ENCODE measurements at regions not wholly inside any gene's neighbourhood (a gene's known extent, or its start where the extent isn't known, plus 50 kb on each side); places are given as distances from the start of the nearest gene placed in this dataset.
"Not testable (repeated sequence)": the region's sequence is repeated elsewhere in the genome, so short reads cannot be mapped to it uniquely, and the experiment has no call there.

DNA sequence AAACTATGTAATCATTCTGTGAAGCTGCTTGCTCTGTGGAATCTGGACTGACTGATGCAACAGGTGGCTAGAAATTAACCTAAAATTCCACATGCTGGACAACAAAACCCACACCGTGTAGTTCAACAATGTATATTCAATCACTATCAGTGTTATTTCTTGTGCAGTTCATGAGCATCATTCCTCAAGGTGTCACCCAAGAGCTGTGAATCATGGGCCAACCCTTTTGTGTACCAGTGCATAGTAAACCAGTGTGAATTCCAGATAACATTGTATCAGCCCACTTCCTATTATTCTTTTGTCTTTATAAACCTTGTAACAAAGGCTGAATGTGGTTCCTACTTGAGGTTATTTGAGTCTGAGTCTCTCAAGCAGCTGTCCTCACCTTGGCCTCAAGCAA, 905.2 kb upstream of the ZNF722 start:
- DNase-seq (ENCODE audit: insufficient read length, low spot score) (no peak), FAIRE-seq (no peak)

DNA sequence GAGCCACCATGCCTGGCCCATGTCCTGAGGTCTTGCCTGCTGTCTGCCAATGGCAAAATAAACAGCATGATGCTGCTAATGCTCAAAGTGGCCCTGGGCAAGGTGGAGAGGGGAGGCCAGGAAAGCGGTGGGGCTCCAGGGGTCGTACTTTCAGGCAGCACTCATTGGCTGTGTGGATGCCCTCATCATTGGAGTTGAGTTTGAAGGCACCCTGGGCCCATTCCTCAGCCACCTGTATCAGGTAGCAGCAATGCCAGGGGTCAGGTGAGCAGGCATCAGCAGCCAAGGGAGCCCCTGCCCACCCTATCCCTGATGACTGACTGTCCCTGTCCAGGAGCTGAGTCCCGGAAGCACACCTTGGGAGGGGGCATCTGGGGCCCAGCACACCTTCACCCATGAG, 902.5 kb upstream of the ZNF722 start:
- FAIRE-seq (no peak), DNase-seq (ENCODE audit: insufficient read length, low spot score) (no peak)

GRCh38 chr7:63104666-63105065, 894.0 kb upstream of the ZNF722 start:
- no peak for DNase-seq (ENCODE audit: insufficient read length, low spot score)
- FAIRE-seq: no peak

DNA sequence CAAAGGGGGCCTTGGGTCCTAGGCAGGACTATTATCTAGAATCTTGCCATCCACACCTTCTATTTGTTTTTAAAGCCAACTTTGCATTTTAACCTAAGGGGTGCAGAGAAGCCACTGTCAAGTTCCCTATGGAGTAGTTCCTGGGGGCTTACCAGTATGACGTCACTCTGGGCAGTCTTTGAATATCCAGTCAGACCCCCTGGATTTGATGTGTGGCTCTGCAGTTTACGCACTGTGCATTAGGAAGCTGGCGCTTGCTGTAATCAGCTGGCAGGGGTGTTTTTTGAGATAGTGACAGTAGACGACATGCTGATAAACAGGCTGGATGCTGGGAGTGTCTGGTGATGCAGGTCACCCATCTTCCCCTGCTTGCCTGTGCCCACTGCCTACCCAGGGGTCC, 892.7 kb upstream of the ZNF722 start:
- DNase-seq (ENCODE audit: insufficient read length, low spot score): no peak
- no peak for FAIRE-seq

- FAIRE-seq (no peak), DNase-seq (ENCODE audit: insufficient read length, low spot score) (no peak)
Observed at GRCh38 chr7:63106506-63107388, 891.9 kb upstream of the ZNF722 start.

DNA sequence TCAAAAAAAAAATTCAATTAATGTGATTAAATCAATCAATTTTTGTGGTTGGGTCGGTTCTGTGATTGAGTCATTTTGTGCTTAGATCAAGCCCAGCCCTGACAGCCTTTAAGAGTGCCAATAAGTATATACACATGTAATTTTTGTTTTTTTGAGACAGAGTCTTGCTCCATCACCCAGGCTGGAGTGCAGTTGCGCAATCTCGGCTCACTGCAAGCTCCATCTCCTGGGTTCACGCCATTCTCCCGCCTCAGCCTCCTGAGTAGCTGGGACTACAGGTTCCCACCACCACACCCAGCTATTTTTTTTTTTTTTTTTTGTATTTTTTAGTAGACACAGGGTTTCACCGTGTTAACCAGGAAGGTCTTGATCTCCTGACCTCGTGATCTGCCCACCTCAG, 887.1 kb upstream of the ZNF722 start:
- not testable (repeated sequence) for DNase-seq (ENCODE audit: insufficient read length, low spot score); FAIRE-seq

GRCh38 chr7:63112764-63113712, 885.6 kb upstream of the ZNF722 start:
- FAIRE-seq (no peak), DNase-seq (ENCODE audit: insufficient read length, low spot score) (no peak)

GRCh38 chr7:63113713-63114285, 884.9 kb upstream of the ZNF722 start:
- DNase-seq (ENCODE audit: insufficient read length, low spot score) (no peak), FAIRE-seq (no peak)

- DNase-seq (ENCODE audit: insufficient read length, low spot score): no peak
- FAIRE-seq: no peak
Observed at GRCh38 chr7:63114371-63114985, 884.2 kb upstream of the ZNF722 start.
